ENCODE measurements at regions not wholly inside any gene's neighbourhood (a gene's known extent, or its start where the extent isn't known, plus 50 kb on each side); places are given as distances from the start of the nearest gene placed in this dataset.

DNA sequence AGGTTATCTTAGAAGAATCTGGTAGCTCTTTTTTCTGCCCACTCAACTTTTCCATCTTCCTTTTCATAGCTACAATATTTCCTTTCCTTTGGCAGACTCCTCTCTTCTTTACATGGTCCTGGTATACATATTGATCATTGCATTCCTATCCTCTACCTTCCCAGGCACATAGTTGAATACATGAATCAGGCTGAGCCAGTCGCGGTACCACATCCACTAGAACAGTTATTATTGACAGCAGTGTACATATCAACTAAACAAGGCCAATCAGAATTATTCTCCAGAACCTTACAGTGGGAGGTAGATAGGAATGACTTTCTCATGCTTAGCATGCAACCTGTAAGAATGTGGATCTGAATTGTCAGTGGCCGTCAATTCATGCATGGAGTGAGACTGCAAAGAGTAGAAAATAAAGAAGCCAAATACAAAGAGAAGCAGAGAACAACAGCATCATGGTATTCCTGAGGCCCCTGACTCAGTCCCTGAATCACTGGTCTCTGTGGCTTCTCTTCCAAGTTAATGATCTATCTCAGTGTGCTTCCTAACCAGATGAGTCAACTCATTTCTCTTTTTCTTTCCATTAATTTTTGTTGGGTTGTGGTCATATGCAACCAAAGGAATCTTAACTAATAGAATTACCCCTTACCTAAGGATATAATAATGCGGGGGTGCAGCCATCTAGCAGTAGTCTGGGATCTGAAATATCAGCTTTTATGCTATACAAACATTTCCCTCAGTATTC lies 60.9 kb upstream of the DCBLD2 start:
- Histone ChIP-seq H3K4me3 (ENCODE audit: low read depth, low read length) (peak overlapping the region; percentile 12), H3K27me3 (ENCODE audit: control insufficient read depth, insufficient read depth, low read length) (no peaks in the 10 kb centered on the region), H3K36me3 (ENCODE audit: control insufficient read depth, insufficient read depth, low read length) (no peaks in the 10 kb centered on the region)
- peak; percentile 98 for DNase-seq (ENCODE audit: low read depth)
- TF ChIP-seq, protein P1, sequence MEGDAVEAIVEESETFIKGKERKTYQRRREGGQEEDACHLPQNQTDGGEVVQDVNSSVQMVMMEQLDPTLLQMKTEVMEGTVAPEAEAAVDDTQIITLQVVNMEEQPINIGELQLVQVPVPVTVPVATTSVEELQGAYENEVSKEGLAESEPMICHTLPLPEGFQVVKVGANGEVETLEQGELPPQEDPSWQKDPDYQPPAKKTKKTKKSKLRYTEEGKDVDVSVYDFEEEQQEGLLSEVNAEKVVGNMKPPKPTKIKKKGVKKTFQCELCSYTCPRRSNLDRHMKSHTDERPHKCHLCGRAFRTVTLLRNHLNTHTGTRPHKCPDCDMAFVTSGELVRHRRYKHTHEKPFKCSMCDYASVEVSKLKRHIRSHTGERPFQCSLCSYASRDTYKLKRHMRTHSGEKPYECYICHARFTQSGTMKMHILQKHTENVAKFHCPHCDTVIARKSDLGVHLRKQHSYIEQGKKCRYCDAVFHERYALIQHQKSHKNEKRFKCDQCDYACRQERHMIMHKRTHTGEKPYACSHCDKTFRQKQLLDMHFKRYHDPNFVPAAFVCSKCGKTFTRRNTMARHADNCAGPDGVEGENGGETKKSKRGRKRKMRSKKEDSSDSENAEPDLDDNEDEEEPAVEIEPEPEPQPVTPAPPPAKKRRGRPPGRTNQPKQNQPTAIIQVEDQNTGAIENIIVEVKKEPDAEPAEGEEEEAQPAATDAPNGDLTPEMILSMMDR (IDR thresholded peaks at IDR 0.05; ENCODE audit: insufficient read depth, low read length, poor library complexity, severe bottlenecking), result no peak

DNA sequence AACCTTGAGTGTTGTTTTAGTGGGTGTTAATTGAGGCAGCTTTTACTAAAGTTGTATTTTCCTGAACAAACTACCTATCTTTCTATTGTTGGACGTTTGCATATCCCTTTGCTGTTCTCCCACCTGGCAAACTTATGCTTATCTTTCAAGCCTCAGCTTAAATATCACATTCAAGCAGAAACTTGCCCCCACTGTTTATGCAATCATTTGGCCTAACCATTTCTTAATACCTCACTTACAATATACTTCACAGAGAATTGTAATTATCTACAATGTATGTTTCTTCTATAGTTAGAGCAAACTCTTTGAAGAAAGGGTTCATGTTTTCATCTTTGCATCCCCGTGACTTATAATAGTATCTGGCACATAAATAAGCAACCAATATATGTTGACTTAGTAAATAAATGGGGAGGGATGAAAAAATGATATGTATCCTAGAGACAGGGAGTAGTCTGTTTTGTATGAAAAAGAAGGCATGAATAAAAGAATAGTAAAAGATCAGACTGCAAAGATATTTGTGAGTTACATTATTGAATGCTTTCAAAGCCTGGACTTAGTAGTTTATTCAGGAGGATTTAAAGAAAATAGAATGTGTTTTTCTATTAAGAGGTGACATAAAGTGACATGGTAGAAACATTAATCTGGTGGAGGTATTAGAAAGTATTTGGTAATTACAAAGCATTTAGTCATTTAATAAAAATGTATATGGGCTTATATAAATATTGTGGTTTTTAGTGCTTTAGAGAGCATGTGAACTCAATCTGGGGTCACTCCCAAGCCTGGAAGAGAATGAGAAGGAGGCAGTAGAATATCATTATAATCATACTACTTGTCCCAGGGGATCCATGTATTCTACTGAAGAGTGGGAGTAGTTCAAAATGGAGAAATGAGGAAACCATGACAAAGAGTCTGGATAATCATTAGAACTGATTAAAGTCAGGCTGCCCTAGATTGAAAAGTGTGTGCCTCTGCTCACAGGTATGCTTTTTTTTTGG lies 60.0 kb upstream of the DCBLD2 start:
- no peak overlapping the region for H3K4me3 ChIP-seq (ENCODE audit: low read depth, low read length)
- no peak for DNase-seq (ENCODE audit: low read depth)
- H3K36me3 ChIP-seq (ENCODE audit: control insufficient read depth, insufficient read depth, low read length), result no peaks in the 10 kb centered on the region

GRCh38 chr3:98957681-98958080 lies 56.2 kb upstream of the DCBLD2 start:
- no peak for DNase-seq (ENCODE audit: low read depth)
- H3K4me3 ChIP-seq (ENCODE audit: low read depth, low read length), result no peak overlapping the region
- TF ChIP-seq, protein P1 (IDR thresholded peaks at IDR 0.05; ENCODE audit: insufficient read depth, low read length, poor library complexity, severe bottlenecking), result no peak
- no peaks in the 10 kb centered on the region for H3K36me3 ChIP-seq (ENCODE audit: control insufficient read depth, insufficient read depth, low read length)
- H3K27me3 ChIP-seq (ENCODE audit: control insufficient read depth, insufficient read depth, low read length), result no peaks in the 10 kb centered on the region

More for the DNA sequence above, 60.0 kb upstream of the DCBLD2 start:
- no peaks in the 10 kb centered on the region for H3K27me3 ChIP-seq (ENCODE audit: control insufficient read depth, insufficient read depth, low read length)
- TF ChIP-seq, protein P1 (IDR thresholded peaks at IDR 0.05; ENCODE audit: insufficient read depth, low read length, poor library complexity, severe bottlenecking), result no peak

- no peaks in the 10 kb centered on the region for H3K27me3 ChIP-seq (ENCODE audit: control insufficient read depth, insufficient read depth, low read length)
Observed at GRCh38 chr3:98956008-98956407, 54.5 kb upstream of the DCBLD2 start.

GRCh38 chr3:98954791-98955604 lies 53.5 kb upstream of the DCBLD2 start:
- TF ChIP-seq, protein P1 (IDR thresholded peaks at IDR 0.05; ENCODE audit: insufficient read depth, low read length, poor library complexity, severe bottlenecking), result no peak
- H3K36me3 ChIP-seq (ENCODE audit: control insufficient read depth, insufficient read depth, low read length), result no peaks in the 10 kb centered on the region
- H3K4me3 ChIP-seq (ENCODE audit: low read depth, low read length), result no peak overlapping the region
- DNase-seq (ENCODE audit: low read depth), result no peak
- H3K27me3 ChIP-seq (ENCODE audit: control insufficient read depth, insufficient read depth, low read length), result no peaks in the 10 kb centered on the region

More at GRCh38 chr3:98956008-98956407, 54.5 kb upstream of the DCBLD2 start:
- no peak overlapping the region for H3K4me3 ChIP-seq (ENCODE audit: low read depth, low read length)
- DNase-seq (ENCODE audit: low read depth), result no peak
- no peaks in the 10 kb centered on the region for H3K36me3 ChIP-seq (ENCODE audit: control insufficient read depth, insufficient read depth, low read length)
- TF ChIP-seq, protein P1 (IDR thresholded peaks at IDR 0.05; ENCODE audit: insufficient read depth, low read length, poor library complexity, severe bottlenecking), result no peak

Data from kidney epithelial cell (primary cell).